HCT116 (cell line): ENCODE measurements at regions not wholly inside any gene's neighbourhood (a gene's known extent, or its start where the extent isn't known, plus 50 kb on each side); places are given as distances from the start of the nearest gene placed in this dataset.

Experiments
- ATAC-seq: fragments of 200-7000 bp; cut with Tn5 transposase; 2 replicates; pipeline ENCODE4 v1.9.1; 2020; ENCODE audit warnings: mild to moderate bottlenecking, moderate library complexity
- BruUV-seq: library from RNA; stranded (reverse); fragments of 400-500 nt; replicated peaks from 2 replicates; lab custom pipeline; 2021; lab: Mats Ljungman, UMichigan
- CTCF ChIA-PET: fragments of 300-600 bp; sonication (Branson Sonifier 250); formaldehyde crosslinking; loops from one replicate; lab custom pipeline; 2021; ENCODE audit warnings: antibody characterized with exemption; lab: Charles Lee
- POLR2A ChIA-PET: fragments of 300-600, 350-600 bp; sonication (Branson Sonifier 250); formaldehyde crosslinking; loops from one replicate; lab custom pipeline; 2021; ENCODE audit warnings: antibody characterized with exemption; lab: Charles Lee
- RAD21 ChIA-PET, 2 experiments: fragments of 300-600 bp; sonication (Branson Sonifier 250); formaldehyde crosslinking; loops; one replicate each; lab custom pipeline; 2023; ENCODE audit warnings: low total read pairs in 2 of 2; ENCODE audit not compliant: uncharacterized antibody in 2 of 2, unreplicated experiment in 2 of 2, low non-redundant PET in 1 of 2; lab: Charles Lee
- DNase-seq: peaks from one replicate; pipeline ENCODE4 v3.0.0-alpha.2; 2010; ENCODE audit warnings: low read depth, low spot score
- H2AFZ ChIP-seq: fragments of 200-600 bp; shearing (Covaris generic), sonication (generic); 2 replicates; pipeline ENCODE4 v1.6.1; 2017; ENCODE audit warnings: low read depth, mixed run types, mixed read lengths, antibody characterized with exemption, low read length; ENCODE audit not compliant: poor library complexity, severe bottlenecking
- H3K27ac ChIP-seq: 2 replicates; pipeline ENCODE4 v1.5.1; 2012; ENCODE audit warnings: low read depth, low read length
- H3K27me3 ChIP-seq: fragments of 200-600 bp; sonication (generic); 2 replicates; pipeline ENCODE4 v1.6.1; 2016; ENCODE audit warnings: mixed run types, low read length, mixed read lengths; ENCODE audit not compliant: insufficient read depth
- H3K36me3 ChIP-seq, 2 experiments: fragments of 200-500 bp in 1 of 2; fragments of 200-600 bp in 1 of 2; sonication (Bioruptor generic) in 1 of 2; sonication (generic) in 1 of 2; 2 replicates each; pipeline versions ENCODE4 v1.5.1 to v1.6.1; 2014 to 2016; ENCODE audit warnings: low read length in 2 of 2, inconsistent platforms in 1 of 2, mixed read lengths in 1 of 2, mixed run types in 1 of 2; ENCODE audit not compliant: insufficient read depth in 2 of 2, control insufficient read depth in 1 of 2
- H3K4me1 ChIP-seq, 2 experiments: fragments of 200-600 bp in 1 of 2; sonication (generic) in 1 of 2; 2 replicates each; pipeline versions ENCODE4 v1.5.1 to v1.6.1; 2012 to 2017; ENCODE audit warnings: low read length in 2 of 2, inconsistent platforms in 1 of 2, mild to moderate bottlenecking in 1 of 2, mixed read lengths in 1 of 2, mixed run types in 1 of 2, moderate library complexity in 1 of 2; ENCODE audit not compliant: insufficient read depth in 2 of 2, control insufficient read depth in 1 of 2
- H3K4me2 ChIP-seq: fragments of 200-600 bp; sonication (generic); 2 replicates; pipeline ENCODE4 v1.6.1; 2017; ENCODE audit warnings: mixed run types, low read length, mixed read lengths
- H3K4me3 ChIP-seq, 2 experiments: fragments of 200-600 bp in 1 of 2; sonication (generic) in 1 of 2; replicated peaks in 1 of 2; 2 replicates each; pipeline ENCODE4 v1.5.1; 2011 to 2016; ENCODE audit warnings: low read length in 2 of 2, control low read depth in 1 of 2, low read depth in 1 of 2, mild to moderate bottlenecking in 1 of 2, mixed read lengths in 1 of 2, mixed run types in 1 of 2
- H3K79me2 ChIP-seq: fragments of 200-600 bp; sonication (generic); 2 replicates; pipeline ENCODE4 v1.6.1; 2017; ENCODE audit warnings: mild to moderate bottlenecking, mixed run types, low read length, moderate library complexity, mixed read lengths; ENCODE audit not compliant: insufficient read depth
- H3K9ac ChIP-seq: fragments of 200-600 bp; sonication (generic); 2 replicates; pipeline ENCODE4 v1.6.1; 2016; ENCODE audit warnings: low read length, mixed read lengths
- H3K9me2 ChIP-seq: fragments of 200-600 bp; sonication (generic), shearing (Covaris generic); 2 replicates; pipeline ENCODE4 v1.6.1; 2017; ENCODE audit warnings: mixed run types, mild to moderate bottlenecking, moderate library complexity; ENCODE audit not compliant: insufficient read depth
- H3K9me3 ChIP-seq, 2 experiments: fragments of 200-500 bp in 1 of 2; fragments of 200-600 bp in 1 of 2; sonication (Bioruptor generic) in 1 of 2; sonication (generic) in 1 of 2; 2 replicates each; pipeline ENCODE4 v1.6.1; 2014 to 2017; ENCODE audit warnings: low read length in 2 of 2, mixed read lengths in 2 of 2, inconsistent platforms in 1 of 2, low read depth in 1 of 2, mild to moderate bottlenecking in 1 of 2, mixed run types in 1 of 2, moderate library complexity in 1 of 2; ENCODE audit not compliant: control insufficient read depth in 1 of 2, insufficient read depth in 1 of 2
- H4K20me1 ChIP-seq: fragments of 200-600 bp; sonication (generic), shearing (Covaris generic); 2 replicates; pipeline ENCODE4 v1.6.1; 2017; ENCODE audit warnings: mixed run types, mild to moderate bottlenecking, moderate library complexity; ENCODE audit not compliant: insufficient read depth
- CBX3 ChIP-seq: IDR thresholded peaks from 2 replicates; pipeline ENCODE4 v1.6.1; 2012; ENCODE audit warnings: low read depth
- CEBPB ChIP-seq: IDR thresholded peaks from 2 replicates; pipeline ENCODE4 v1.6.1; 2012; ENCODE audit warnings: low read depth
- EZH2 ChIP-seq: fragments of 200-600 bp; sonication (generic); IDR thresholded peaks from 2 replicates; pipeline ENCODE4 v1.6.1; 2017; ENCODE audit warnings: antibody characterized with exemption, mixed run types
- EZH2phosphoT487 ChIP-seq: fragments of 200-600 bp; IDR thresholded peaks from 2 replicates; pipeline ENCODE4 v1.6.1; 2018; ENCODE audit warnings: antibody characterized with exemption, borderline replicate concordance
- FOSL1 ChIP-seq: IDR thresholded peaks from 2 replicates; pipeline ENCODE4 v1.6.1; 2012; ENCODE audit warnings: low read depth
- JUND ChIP-seq: IDR thresholded peaks from 2 replicates; pipeline ENCODE4 v1.6.1; 2012
- POLR2A ChIP-seq: IDR thresholded peaks from 2 replicates; pipeline ENCODE4 v1.7.0; 2011; ENCODE audit warnings: borderline replicate concordance; ENCODE audit not compliant: insufficient read depth, insufficient read length; ENCODE audit errors: extremely low read depth
- POLR2AphosphoS5 ChIP-seq: IDR thresholded peaks from 2 replicates; pipeline ENCODE4 v1.6.1; 2011; ENCODE audit warnings: mild to moderate bottlenecking, low read depth, low read length, moderate library complexity
- RAD21 ChIP-seq: IDR thresholded peaks from 2 replicates; pipeline ENCODE4 v1.6.1; 2012; ENCODE audit warnings: low read depth, mild to moderate bottlenecking
- SIN3A ChIP-seq: IDR thresholded peaks from 2 replicates; pipeline ENCODE4 v1.6.1; 2012; ENCODE audit warnings: low read depth
- SP1 ChIP-seq: IDR thresholded peaks from 2 replicates; pipeline ENCODE4 v1.6.1; 2012; ENCODE audit warnings: low read depth
- SRF ChIP-seq: IDR thresholded peaks from 2 replicates; pipeline ENCODE4 v1.6.1; 2012; ENCODE audit warnings: low read depth
- YY1 ChIP-seq: IDR thresholded peaks from 2 replicates; pipeline ENCODE4 v1.6.1; 2011; ENCODE audit warnings: low read length, low read depth, moderate library complexity, mild to moderate bottlenecking; ENCODE audit not compliant: insufficient replicate concordance; ENCODE audit errors: extremely low read depth
- ZFX ChIP-seq: fragments of 450-650 bp; IDR thresholded peaks from 2 replicates; pipeline ENCODE4 v1.6.1; 2017
- ZNF274 ChIP-seq: fragments of 200-500 bp; sonication (Bioruptor generic); IDR thresholded peaks from 2 replicates; pipeline ENCODE4 v1.6.1; 2014; ENCODE audit warnings: mild to moderate bottlenecking, low read depth, low read length, inconsistent platforms
- intact Hi-C: fragments of 100-400 bp; cut with micrococcal nuclease; formaldehyde crosslinking; loops from 2 replicates; pipeline ENCODE4 v1.10.0; 2022
- TF ChIP-seq, protein P1 (sequence below): IDR thresholded peaks from 2 replicates; pipeline ENCODE4 v1.6.1; 2012
- TF ChIP-seq, protein P2 (sequence below): IDR thresholded peaks from 2 replicates; pipeline ENCODE4 v1.6.1; 2012; ENCODE audit warnings: low read depth
- TF ChIP-seq, protein P3 (sequence below), 3 experiments: fragments of 200-600 bp in 1 of 3; sonication (generic) in 1 of 3; IDR thresholded peaks in 2 of 3; conservative IDR thresholded peaks in 1 of 3; 2 replicates each; pipeline ENCODE4 v1.5.1; 2012 to 2017; ENCODE audit warnings: low read depth in 2 of 3, low read length in 2 of 3, antibody characterized with exemption in 1 of 3, borderline replicate concordance in 1 of 3, control low read depth in 1 of 3, mild to moderate bottlenecking in 1 of 3, mixed read lengths in 1 of 3, mixed run types in 1 of 3, moderate library complexity in 1 of 3; ENCODE audit not compliant: insufficient read depth in 1 of 3
- TF ChIP-seq, protein P4 (sequence below): IDR thresholded peaks from 2 replicates; pipeline ENCODE4 v1.6.1; 2011; ENCODE audit warnings: mild to moderate bottlenecking, low read length, moderate library complexity; ENCODE audit not compliant: insufficient replicate concordance; ENCODE audit errors: extremely low read depth

DNA sequence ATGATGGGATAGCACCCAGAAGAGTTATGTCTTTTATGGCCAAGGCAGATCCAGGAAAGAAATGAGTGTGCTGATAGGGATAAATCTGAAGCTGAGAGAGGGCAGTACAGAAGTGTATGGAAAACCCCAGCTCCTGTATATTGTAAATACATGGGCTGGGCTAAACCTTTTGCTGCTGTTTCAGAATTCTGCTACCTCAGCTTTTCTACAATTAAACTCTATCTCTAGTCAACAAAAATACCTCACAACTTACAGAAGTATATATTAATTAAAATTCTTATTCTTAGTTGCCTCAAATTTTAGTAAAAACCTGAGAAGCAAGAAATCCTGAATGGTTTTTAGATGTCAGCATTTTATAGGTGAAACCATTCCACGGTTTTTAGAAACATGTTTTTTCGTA is 889.5 kb upstream of the NXPH2 start:
- DNase-seq, result no peak
- ChIA-PET RAD21 (no interaction called here), CTCF (no interaction called here), POLR2A (no interaction called here)
- no peaks in the 10 kb centered on the region for H3K4me1 ChIP-seq
- H2AFZ ChIP-seq, result no peak overlapping the region
- no peaks in the 10 kb centered on the region for H3K9me3 ChIP-seq
- no peak overlapping the region for H3K4me3 ChIP-seq
- H3K79me2 ChIP-seq, result no peaks in the 10 kb centered on the region
- no peak overlapping the region for H3K4me2 ChIP-seq
- H3K9me2 ChIP-seq, result no peaks in the 10 kb centered on the region
- H4K20me1 ChIP-seq, result no peaks in the 10 kb centered on the region
- intact Hi-C loops, result no loop called here
- no peak overlapping the region for H3K9ac ChIP-seq
- TF ChIP-seq YY1 (no peak), EZH2phosphoT487 (no peak), SRF (no peak), ZNF274 (no peak), EZH2 (no peak), SIN3A (no peak), FOSL1 (no peak), POLR2AphosphoS5 (no peak), CEBPB (no peak), RAD21 (no peak), POLR2A (no peak), ZFX (no peak), SP1 (no peak), JUND (no peak), CBX3 (no peak)
- TF ChIP-seq, protein P1, sequence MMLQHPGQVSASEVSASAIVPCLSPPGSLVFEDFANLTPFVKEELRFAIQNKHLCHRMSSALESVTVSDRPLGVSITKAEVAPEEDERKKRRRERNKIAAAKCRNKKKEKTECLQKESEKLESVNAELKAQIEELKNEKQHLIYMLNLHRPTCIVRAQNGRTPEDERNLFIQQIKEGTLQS, result no peak
- TF ChIP-seq, protein P2, sequence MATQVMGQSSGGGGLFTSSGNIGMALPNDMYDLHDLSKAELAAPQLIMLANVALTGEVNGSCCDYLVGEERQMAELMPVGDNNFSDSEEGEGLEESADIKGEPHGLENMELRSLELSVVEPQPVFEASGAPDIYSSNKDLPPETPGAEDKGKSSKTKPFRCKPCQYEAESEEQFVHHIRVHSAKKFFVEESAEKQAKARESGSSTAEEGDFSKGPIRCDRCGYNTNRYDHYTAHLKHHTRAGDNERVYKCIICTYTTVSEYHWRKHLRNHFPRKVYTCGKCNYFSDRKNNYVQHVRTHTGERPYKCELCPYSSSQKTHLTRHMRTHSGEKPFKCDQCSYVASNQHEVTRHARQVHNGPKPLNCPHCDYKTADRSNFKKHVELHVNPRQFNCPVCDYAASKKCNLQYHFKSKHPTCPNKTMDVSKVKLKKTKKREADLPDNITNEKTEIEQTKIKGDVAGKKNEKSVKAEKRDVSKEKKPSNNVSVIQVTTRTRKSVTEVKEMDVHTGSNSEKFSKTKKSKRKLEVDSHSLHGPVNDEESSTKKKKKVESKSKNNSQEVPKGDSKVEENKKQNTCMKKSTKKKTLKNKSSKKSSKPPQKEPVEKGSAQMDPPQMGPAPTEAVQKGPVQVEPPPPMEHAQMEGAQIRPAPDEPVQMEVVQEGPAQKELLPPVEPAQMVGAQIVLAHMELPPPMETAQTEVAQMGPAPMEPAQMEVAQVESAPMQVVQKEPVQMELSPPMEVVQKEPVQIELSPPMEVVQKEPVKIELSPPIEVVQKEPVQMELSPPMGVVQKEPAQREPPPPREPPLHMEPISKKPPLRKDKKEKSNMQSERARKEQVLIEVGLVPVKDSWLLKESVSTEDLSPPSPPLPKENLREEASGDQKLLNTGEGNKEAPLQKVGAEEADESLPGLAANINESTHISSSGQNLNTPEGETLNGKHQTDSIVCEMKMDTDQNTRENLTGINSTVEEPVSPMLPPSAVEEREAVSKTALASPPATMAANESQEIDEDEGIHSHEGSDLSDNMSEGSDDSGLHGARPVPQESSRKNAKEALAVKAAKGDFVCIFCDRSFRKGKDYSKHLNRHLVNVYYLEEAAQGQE, result no peak
- TF ChIP-seq, protein P3, sequence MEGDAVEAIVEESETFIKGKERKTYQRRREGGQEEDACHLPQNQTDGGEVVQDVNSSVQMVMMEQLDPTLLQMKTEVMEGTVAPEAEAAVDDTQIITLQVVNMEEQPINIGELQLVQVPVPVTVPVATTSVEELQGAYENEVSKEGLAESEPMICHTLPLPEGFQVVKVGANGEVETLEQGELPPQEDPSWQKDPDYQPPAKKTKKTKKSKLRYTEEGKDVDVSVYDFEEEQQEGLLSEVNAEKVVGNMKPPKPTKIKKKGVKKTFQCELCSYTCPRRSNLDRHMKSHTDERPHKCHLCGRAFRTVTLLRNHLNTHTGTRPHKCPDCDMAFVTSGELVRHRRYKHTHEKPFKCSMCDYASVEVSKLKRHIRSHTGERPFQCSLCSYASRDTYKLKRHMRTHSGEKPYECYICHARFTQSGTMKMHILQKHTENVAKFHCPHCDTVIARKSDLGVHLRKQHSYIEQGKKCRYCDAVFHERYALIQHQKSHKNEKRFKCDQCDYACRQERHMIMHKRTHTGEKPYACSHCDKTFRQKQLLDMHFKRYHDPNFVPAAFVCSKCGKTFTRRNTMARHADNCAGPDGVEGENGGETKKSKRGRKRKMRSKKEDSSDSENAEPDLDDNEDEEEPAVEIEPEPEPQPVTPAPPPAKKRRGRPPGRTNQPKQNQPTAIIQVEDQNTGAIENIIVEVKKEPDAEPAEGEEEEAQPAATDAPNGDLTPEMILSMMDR (IDR thresholded peaks at IDR 0.05 in 2 of 3, conservative IDR thresholded peaks at IDR 0.05 in 1 of 3; ENCODE audit: borderline replicate concordance in 1 of 3, insufficient read depth in 1 of 3, low read depth in 2 of 3, low read length in 2 of 3), result no peak
- TF ChIP-seq, protein P4, sequence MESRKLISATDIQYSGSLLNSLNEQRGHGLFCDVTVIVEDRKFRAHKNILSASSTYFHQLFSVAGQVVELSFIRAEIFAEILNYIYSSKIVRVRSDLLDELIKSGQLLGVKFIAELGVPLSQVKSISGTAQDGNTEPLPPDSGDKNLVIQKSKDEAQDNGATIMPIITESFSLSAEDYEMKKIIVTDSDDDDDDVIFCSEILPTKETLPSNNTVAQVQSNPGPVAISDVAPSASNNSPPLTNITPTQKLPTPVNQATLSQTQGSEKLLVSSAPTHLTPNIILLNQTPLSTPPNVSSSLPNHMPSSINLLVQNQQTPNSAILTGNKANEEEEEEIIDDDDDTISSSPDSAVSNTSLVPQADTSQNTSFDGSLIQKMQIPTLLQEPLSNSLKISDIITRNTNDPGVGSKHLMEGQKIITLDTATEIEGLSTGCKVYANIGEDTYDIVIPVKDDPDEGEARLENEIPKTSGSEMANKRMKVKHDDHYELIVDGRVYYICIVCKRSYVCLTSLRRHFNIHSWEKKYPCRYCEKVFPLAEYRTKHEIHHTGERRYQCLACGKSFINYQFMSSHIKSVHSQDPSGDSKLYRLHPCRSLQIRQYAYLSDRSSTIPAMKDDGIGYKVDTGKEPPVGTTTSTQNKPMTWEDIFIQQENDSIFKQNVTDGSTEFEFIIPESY, result no peak
- no peak overlapping the region for H3K27ac ChIP-seq
- ATAC-seq, result no peak
- H3K27me3 ChIP-seq, result no peaks in the 10 kb centered on the region
- no TSS peak for BruUV-seq
- no peaks in the 10 kb centered on the region for H3K36me3 ChIP-seq
